ENCODE measurements at regions not wholly inside any gene's neighbourhood (a gene's known extent, or its start where the extent isn't known, plus 50 kb on each side); places are given as distances from the start of the nearest gene placed in this dataset.

DNA sequence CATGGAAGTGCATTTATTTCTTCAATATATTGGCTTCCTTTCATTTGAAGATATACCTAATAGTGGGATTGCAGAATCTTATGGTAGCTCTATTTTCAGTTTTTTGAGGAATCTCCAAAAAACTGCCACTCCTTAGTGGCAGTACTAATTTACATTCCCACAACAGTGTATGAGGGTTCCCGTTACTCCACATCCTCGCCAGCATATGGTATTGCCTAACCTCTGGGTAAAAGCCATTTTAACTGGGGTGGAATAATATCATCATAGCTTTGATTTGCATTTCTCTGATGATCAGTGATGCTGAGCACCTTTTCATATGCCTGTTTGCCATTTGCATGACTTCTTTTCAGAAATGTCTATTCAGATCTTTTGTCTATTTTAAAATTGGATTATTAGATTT is 471.9 kb upstream of the UBE2E3 start:
- no peak overlapping the region for H3K4me3 Mint-ChIP-seq (ENCODE audit: low read depth)
- peaks cover 3% of the 10 kb centered on the region for H3K4me1 Mint-ChIP-seq (ENCODE audit: low read depth)
- no peaks in the 10 kb centered on the region for H3K27me3 Mint-ChIP-seq
- H3K27ac Mint-ChIP-seq: no peak overlapping the region
- no peaks in the 10 kb centered on the region for H3K9me3 Mint-ChIP-seq (ENCODE audit: low read depth)
- DNase-seq (ENCODE audit: low spot score, unreplicated experiment): no peak
- H3K36me3 Mint-ChIP-seq (ENCODE audit: insufficient read depth): no peaks in the 10 kb centered on the region
- TF ChIP-seq, protein P1, sequence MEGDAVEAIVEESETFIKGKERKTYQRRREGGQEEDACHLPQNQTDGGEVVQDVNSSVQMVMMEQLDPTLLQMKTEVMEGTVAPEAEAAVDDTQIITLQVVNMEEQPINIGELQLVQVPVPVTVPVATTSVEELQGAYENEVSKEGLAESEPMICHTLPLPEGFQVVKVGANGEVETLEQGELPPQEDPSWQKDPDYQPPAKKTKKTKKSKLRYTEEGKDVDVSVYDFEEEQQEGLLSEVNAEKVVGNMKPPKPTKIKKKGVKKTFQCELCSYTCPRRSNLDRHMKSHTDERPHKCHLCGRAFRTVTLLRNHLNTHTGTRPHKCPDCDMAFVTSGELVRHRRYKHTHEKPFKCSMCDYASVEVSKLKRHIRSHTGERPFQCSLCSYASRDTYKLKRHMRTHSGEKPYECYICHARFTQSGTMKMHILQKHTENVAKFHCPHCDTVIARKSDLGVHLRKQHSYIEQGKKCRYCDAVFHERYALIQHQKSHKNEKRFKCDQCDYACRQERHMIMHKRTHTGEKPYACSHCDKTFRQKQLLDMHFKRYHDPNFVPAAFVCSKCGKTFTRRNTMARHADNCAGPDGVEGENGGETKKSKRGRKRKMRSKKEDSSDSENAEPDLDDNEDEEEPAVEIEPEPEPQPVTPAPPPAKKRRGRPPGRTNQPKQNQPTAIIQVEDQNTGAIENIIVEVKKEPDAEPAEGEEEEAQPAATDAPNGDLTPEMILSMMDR (IDR thresholded peaks at IDR 0.05; ENCODE audit: unreplicated experiment): no peak

DNA sequence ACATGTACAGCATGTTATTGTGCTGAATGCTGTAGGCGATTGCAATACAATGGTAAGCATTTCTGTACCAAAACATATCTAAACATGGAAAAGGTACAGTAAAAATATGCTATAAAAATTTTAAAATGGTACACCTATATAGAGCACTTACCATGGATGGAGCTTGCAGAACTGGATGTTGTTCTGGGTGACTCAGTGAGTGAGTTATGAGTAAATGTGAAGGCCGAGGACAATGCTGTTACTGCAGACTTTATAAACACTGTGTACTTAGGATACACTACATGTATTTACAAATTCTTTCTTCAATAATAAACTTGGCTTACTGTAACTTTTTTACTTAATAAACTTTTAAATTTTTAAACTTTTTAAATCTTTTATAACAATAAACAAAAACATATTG is 473.4 kb upstream of the UBE2E3 start:
- DNase-seq (ENCODE audit: low spot score, unreplicated experiment): no peak
- Mint-ChIP-seq H3K27ac (no peak overlapping the region), H3K36me3 (ENCODE audit: insufficient read depth) (no peaks in the 10 kb centered on the region), H3K4me1 (ENCODE audit: low read depth) (peaks cover 3% of the 10 kb centered on the region), H3K4me3 (ENCODE audit: low read depth) (no peak overlapping the region), H3K27me3 (no peaks in the 10 kb centered on the region), H3K9me3 (ENCODE audit: low read depth) (no peaks in the 10 kb centered on the region)
- TF ChIP-seq, protein P1 (IDR thresholded peaks at IDR 0.05; ENCODE audit: unreplicated experiment): no peak

GRCh38 chr2:180505203-180505602 is 475.2 kb upstream of the UBE2E3 start:
- Mint-ChIP-seq H3K27ac (no peak overlapping the region), H3K4me1 (ENCODE audit: low read depth) (peaks cover 3% of the 10 kb centered on the region), H3K36me3 (ENCODE audit: insufficient read depth) (no peaks in the 10 kb centered on the region), H3K9me3 (ENCODE audit: low read depth) (no peaks in the 10 kb centered on the region), H3K27me3 (no peaks in the 10 kb centered on the region), H3K4me3 (ENCODE audit: low read depth) (no peak overlapping the region)
- TF ChIP-seq, protein P1 (IDR thresholded peaks at IDR 0.05; ENCODE audit: unreplicated experiment): no peak
- DNase-seq (ENCODE audit: low spot score, unreplicated experiment): no peak

GRCh38 chr2:180497621-180498152 is 482.7 kb upstream of the UBE2E3 start:
- Mint-ChIP-seq H3K9me3 (ENCODE audit: low read depth) (peaks cover 11% of the 10 kb centered on the region), H3K4me3 (ENCODE audit: low read depth) (no peak overlapping the region), H3K27ac (no peak overlapping the region), H3K27me3 (no peaks in the 10 kb centered on the region), H3K36me3 (ENCODE audit: insufficient read depth) (peaks cover 2% of the 10 kb centered on the region), H3K4me1 (ENCODE audit: low read depth) (no peaks in the 10 kb centered on the region)
- TF ChIP-seq, protein P1 (IDR thresholded peaks at IDR 0.05; ENCODE audit: unreplicated experiment): no peak
- DNase-seq (ENCODE audit: low spot score, unreplicated experiment): no peak

DNA sequence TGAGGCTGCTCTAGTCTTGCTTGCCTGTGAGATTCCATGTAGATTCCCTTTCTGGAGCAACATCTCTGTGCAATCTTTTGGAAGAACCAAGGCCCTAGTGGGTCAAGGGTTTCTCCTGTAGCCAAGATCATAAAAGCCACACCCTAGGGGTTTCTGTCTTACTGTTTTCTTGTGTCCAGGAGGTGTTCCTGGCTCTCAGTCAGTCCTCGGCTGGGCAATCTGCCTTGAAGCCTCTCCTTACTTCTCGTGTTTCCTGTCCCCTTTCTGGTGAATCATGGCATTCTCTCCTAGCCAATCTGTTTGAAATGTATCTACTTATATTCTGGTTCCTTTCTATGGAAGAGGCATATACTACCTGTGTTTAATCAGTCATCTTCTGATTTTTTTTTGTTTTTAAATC is 484.8 kb upstream of the UBE2E3 start:
- Mint-ChIP-seq H3K27me3 (no peaks in the 10 kb centered on the region), H3K4me3 (ENCODE audit: low read depth) (no peak overlapping the region), H3K27ac (no peak overlapping the region), H3K4me1 (ENCODE audit: low read depth) (no peaks in the 10 kb centered on the region), H3K36me3 (ENCODE audit: insufficient read depth) (peaks cover 2% of the 10 kb centered on the region), H3K9me3 (ENCODE audit: low read depth) (peaks cover 17% of the 10 kb centered on the region)
- TF ChIP-seq, protein P1 (IDR thresholded peaks at IDR 0.05; ENCODE audit: unreplicated experiment): no peak
- DNase-seq (ENCODE audit: low spot score, unreplicated experiment): no peak

Measured in progenitor cell of endocrine pancreas (in vitro differentiated cells).